Right lobe of liver (tissue), 4 donors: ENCODE measurements at regions not wholly inside any gene's neighbourhood (a gene's known extent, or its start where the extent isn't known, plus 50 kb on each side); places are given as distances from the start of the nearest gene placed in this dataset.

Source experiments
- CTCF ChIP-seq, 4 donors: fragments of 200-600 bp in 3 of 4; fragments of 450-650 bp in 1 of 4; IDR thresholded peaks; one replicate each; pipeline versions ENCODE4 v1.5.1 to v1.8.0; 2016 to 2022; ENCODE audit warnings: antibody characterized with exemption in 4 of 4, mild to moderate bottlenecking in 2 of 4
- POLR2A ChIP-seq: fragments of 450-650 bp; IDR thresholded peaks from one replicate; pipeline ENCODE4 v1.6.1; 2017; ENCODE audit warnings: antibody characterized with exemption, mild to moderate bottlenecking
- donor health status: DM: no; HTN: no; CAD: no.
- donor health status: DM: no; HTN: no; CAD: no.
- donor health status: DM: no; HTN: yes; CAD: no.

- TF ChIP-seq CTCF (IDR thresholded peaks at IDR 0.05) (no peak), POLR2A (no peak)
These were observed 97.4 kb upstream of the NEUROD1 start for GRCh38 chr2:181777734-181778133.
